C4-2B (cell line): ENCODE measurements at regions not wholly inside any gene's neighbourhood (a gene's known extent, or its start where the extent isn't known, plus 50 kb on each side); places are given as distances from the start of the nearest gene placed in this dataset.

Experiments used
- CTCF ChIP-seq: fragments of 450-650 bp; conservative IDR thresholded peaks from 2 replicates; pipeline ENCODE4 v1.5.1; 2017; ENCODE audit warnings: mild to moderate bottlenecking
- ZFX ChIP-seq: fragments of 450-650 bp; IDR thresholded peaks from 2 replicates; pipeline ENCODE4 v1.6.1; 2017

DNA sequence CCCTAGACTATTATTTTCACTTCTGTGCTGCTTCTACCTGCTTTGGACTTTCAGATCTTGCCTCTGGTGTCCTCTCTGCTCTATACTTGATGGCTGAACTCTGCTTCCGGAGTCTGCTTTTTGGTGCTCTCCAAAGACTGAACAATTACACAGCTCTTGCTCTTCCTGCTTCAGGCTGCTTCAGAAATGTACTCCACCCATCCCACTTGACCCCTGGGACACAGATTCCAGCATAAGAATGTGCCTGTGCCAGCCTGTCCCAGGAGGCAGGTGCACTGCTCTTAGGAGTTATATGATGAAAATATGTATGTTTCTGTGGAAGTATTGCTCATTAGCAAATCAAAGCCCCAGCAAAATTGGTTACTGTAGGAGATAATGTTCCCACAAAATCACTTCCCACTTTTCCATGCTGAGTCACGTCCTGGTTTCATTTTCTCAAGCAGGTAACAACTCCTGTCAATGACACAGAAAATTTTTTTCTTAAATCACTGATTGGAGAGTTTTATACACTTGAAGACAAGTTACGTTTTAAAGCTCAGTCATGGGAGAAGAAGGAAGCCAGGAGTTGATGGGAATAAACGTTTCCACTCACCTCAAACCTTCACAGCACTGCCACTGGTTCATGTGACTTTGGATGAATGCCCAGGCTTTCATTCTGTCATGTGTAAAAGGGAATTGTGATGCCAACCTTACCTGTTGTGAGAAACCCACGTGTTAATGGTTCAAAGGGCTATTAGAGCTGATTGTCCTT is 239.4 kb upstream of the ZPLD1 start:
- TF ChIP-seq CTCF, result no peak
- no peak for TF ChIP-seq ZFX
